Suppressor macrophage treated with lipopolysaccharide for 1 hour (primary cell): ENCODE measurements at regions not wholly inside any gene's neighbourhood (a gene's known extent, or its start where the extent isn't known, plus 50 kb on each side); places are given as distances from the start of the nearest gene placed in this dataset.

ENCODE experiments used
- DNase-seq, 3 donors: peaks; one replicate each; pipeline ENCODE4 v3.0.0-alpha.2; 2020 to 2022

GRCh38 chr9:135326141-135326540, 153.4 kb upstream of the PPP1R26 start:
- DNase-seq, result no peak

DNA sequence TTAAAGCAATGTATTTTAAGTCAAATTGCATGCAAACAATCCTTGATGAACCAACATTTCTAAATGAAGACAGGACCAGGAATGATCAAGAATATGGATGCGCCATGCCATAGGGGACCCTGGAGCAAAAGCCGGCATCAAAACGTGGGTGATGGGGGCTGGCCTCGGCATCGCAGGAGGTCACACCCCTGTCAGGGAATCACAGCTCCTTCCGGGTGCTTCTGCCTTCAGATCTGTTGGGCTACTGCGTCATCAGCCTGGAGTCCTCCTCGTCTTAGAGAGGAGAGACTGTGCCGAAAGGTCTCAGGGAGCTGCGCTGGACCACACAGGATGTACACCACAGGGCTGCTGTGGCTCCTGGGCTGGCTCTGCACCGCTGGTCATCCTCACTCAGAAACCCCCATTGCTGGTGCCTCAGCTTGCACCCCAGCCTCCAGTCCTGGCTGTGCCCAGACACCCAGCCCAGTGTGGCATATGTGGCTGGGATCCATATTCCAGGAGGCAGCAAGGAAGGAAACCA, 152.9 kb upstream of the PPP1R26 start:
- no peak for DNase-seq

- no peak for DNase-seq
These were observed 150.8 kb upstream of the PPP1R26 start for GRCh38 chr9:135328485-135329417.

DNA sequence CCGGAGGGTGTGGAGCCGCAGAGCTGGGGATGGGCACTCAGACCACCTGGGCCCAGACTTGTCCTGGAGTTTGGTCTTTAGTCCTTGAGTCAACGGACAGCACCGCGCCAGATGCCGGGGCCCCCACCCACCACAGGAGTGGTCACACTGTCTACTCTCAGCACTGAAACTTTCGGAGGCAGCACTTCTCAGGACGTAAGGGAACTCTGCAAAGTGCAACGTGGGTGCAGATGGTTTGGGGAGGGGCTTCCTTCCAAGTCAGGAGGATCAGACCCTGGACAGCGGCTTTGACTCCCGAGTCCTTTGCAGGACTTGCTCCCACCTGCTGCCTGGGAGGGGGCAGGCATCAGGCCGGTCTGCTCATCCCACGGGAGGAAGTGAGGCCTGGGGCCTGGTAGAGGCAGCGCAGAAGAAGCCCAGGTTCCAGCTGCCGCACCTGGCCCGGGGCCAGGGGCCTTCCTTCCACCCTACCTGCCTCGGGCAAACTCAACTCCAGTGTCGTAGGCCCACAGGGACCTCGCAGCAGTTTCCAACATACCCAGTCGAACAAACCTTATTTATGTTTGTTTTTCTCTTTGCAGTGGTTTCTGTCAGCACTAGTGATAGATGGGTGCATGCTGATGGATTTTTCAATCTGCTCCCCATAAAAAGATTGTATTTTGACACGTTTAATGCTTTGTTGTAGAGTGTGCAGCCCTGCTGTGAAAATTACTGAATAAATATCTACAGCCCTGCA, 149.8 kb upstream of the PPP1R26 start:
- no peak for DNase-seq

GRCh38 chr9:135330307-135330631, 149.3 kb upstream of the PPP1R26 start:
- no peak for DNase-seq

DNA sequence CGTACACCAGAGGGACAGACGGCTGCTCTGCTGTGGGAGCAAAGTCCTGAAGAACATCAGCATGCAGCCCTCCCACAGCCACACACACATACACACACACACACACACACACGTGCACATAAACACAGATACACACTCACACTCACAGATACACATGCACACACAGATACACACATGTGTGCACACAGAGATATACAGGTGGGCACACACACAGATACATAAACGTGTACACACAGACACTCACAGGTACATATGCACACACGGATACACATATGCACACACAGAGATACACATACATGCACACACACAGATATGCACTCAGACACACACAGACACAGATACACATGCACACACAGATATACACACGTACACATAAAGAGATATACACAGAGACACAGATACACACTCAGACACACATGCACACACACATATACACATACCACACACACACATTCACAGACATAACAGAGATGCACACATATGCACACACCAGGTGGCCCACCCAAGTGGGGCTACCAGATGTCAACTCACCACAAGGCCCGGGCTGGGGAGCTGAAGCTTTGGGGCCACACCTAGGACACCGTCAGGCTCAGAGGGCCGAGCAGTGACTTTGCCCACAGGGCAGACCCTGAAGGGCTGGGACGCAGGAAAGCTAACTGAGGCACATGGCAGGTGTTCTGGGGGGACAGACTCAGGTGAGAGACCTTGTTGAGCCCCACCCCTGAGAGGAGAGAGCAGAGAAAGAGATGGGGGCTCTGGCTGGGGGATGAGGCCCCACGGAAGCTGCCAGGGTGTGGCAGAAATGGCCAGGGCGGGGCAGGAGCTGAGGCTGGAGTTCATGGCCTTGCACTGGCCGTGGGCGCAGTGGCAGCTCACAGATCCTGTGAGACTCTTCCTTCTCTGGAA, 148.6 kb upstream of the PPP1R26 start:
- DNase-seq, result no peak

DNA sequence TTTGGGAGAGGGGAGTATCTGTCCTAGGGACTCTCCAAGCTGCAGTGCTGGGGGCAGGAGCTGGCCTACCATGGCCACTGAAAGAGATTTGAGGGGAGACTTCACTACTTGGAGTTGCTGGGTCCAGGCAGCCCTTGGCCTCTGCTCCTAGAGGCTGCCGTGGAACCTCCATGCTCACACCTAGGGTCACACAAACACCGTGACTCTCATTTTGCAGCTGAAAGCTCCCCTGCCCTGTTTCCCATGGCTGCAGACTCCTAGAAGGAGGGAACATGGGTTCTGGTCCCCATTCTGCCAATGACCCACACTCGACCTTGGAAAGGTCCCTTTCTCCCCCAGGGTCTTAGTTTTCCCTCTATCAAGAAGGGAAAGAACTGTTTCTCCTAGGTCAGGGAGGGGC, 147.1 kb upstream of the PPP1R26 start:
- no peak for DNase-seq

GRCh38 chr9:135332979-135333748, 146.4 kb upstream of the PPP1R26 start:
- no peak for DNase-seq

- DNase-seq, result no peak
These were observed 144.6 kb upstream of the PPP1R26 start for GRCh38 chr9:135334953-135335460.

GRCh38 chr9:135335691-135336181, 143.8 kb upstream of the PPP1R26 start:
- DNase-seq, result no peak

GRCh38 chr9:135336722-135337527, 142.7 kb upstream of the PPP1R26 start:
- DNase-seq, result no peak

DNA sequence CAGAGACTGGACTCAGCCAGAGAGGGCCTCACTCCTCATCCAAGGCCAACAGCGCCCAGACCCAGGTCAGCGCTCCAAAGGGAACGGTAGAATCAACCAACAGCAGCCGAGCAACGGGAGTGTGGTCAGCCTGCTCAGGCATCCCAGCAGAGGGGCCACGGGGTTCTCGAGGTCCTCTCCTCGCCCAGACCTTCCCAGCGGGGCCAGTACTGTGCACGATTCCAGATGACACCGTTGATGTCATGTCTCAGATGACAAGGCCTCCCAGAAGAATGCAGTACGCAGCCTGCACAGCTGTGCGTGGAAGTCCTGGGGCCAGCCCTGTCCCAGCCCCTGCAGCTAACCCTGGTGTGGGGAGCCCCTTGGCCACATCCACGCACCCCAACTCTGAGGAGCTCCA, 141.0 kb upstream of the PPP1R26 start:
- no peak for DNase-seq

DNA sequence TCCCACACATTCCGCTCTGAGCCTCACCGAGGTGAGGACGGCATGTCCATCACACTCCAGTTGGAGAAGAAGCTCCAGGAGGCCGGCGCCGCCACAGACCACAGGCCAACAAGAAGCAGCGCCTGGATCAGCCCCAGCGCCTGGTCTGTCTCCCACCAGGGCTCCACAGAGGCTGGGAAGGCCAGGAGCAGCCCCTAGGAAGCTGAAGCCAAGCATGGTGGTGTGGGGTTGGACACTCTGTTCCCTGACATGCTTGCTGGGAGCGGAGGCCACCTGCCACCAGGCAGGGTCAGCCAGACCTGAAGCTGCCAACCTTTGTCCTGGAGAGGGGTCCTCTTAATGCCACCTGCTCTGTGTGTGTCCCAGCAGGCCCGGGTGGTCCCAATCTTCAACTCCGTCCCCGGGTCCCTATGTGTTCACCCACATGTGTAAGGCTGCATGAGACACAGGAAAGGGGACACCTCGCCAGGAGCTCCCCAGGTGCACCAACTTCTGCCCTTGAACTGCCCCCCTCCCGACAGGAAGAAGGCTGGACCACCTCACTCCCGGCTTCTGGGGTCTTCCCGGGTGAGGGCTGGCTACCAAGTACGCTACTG, 140.1 kb upstream of the PPP1R26 start:
- DNase-seq, result no peak

DNA sequence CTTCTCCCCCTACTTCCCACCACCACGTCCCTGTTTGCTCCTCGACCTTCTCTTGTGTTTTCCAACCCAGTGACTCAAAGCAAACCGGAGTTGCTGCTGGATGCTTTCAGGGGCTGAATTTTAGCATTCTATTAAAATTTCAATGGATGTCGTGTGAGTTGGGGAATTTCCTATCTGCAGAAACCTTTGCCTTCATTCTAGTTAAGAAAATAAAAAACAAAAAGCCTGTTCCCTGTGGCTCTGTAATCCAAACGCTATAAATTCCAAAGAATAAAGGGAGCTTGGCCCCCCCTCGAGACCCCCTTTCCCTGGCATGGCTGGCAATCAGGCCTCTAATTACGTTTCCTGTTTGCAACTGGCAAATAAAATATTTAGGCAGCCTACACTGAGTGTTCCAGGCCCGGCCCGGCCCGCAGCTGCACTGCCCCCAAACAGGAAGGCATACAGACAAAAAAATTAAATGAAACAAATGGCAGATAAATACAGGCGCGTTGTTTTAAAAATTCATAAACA, 139.4 kb upstream of the PPP1R26 start:
- DNase-seq, result no peak

DNA sequence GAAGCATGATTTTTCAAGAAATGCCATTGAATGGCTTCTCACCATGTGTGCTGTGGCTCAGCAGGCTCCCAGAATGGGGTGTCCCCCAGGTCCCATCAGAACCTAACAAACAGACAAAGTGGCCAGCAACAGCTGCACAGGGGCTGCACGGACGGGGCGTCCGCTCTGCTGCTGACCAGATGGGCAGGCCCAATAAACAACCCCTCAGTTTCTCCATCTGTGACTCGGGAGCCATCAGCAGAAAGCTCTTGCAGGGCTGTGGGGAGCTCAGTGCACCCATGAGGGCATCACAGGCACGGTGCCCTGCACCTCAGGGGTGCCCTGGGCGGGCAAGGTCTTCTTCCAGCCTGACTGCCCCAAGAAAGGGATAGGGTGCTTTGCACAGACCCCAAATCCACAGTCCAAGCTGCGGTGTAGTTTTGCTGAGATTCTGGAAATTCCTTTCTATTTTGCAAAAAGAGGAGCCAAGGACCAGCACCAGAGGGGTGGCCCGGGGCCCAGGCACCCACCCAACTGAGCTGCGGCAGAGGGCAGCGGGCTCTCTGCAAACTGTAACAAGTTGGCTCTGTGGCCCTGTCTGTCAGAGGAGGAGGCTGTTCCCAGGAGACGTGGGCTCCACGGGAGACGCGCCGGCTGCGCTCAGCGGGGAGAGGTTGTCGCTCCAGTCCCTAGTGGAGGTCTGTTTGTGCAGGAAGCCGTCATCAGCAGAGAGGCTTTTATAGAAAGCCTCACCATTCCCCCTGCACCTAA, 138.7 kb upstream of the PPP1R26 start:
- DNase-seq, result no peak

- DNase-seq, result no peak
These were observed 137.9 kb upstream of the PPP1R26 start for GRCh38 chr9:135341612-135342169.

DNA sequence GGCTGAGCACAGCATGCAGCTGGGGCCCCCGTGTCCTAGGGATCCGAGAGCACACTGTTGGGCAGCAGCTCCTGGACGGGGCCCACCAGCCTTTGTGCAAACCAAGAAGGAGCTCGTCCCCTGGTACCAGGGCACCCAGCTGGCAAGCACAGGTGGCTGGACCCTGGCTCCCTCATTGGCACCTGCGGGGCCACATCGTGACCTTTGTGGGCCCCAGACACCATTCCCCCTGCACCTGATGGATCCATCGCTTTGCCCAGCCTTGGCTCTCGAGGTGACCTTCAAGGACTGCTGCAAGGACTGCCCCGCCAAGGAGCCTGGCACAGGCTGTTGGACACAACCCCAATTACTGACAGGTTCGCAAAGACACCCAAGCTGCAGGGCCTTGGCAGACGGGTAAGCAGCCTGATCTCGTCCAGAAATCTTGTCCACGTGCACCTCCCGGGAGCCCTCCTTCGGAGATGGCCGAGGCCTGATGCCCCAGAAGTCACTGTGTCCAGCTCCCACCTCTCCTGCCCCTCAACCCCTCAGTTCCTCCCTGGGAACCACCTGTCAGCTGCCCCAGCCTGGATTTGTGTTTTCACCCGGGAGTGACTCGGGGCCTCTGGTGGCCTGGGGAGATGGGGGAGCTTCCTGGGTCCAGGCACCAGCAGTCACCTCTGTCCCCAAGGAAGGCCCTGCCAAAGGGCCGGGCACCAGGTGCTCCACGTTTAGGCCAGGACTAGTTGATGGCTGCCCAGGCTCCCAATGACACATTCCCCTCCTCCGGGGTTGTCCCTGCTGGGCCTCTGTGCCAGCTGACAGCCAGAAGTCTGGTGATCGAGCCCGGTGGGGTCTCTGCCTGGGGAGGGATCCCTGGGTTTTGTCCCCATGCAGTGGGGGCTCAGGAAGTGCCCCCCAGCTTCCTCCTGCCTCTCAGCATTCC, 137.1 kb upstream of the PPP1R26 start:
- no peak for DNase-seq

DNA sequence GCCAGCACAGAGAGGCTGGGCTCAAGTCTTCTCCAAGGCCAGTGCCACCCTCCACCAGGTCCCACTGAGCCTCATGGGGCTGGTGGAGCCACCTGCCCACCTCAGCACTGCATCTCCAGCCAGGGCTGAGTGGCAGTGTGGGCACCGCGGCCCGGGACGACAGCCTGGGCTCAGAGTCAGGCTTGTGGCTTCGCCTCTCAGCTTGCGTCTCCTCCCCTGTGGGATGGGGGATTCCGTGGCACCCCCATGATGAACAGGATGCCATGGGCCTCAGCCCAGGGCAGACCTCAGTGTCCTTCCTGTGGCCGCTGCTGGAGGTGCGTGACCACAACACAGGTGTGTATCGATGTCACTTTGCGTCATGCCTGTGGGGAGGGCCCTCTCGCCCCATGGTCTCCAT, 136.4 kb upstream of the PPP1R26 start:
- no peak for DNase-seq
